ENCODE measurements at regions not wholly inside any gene's neighbourhood (a gene's known extent, or its start where the extent isn't known, plus 50 kb on each side); places are given as distances from the start of the nearest gene placed in this dataset.

DNA sequence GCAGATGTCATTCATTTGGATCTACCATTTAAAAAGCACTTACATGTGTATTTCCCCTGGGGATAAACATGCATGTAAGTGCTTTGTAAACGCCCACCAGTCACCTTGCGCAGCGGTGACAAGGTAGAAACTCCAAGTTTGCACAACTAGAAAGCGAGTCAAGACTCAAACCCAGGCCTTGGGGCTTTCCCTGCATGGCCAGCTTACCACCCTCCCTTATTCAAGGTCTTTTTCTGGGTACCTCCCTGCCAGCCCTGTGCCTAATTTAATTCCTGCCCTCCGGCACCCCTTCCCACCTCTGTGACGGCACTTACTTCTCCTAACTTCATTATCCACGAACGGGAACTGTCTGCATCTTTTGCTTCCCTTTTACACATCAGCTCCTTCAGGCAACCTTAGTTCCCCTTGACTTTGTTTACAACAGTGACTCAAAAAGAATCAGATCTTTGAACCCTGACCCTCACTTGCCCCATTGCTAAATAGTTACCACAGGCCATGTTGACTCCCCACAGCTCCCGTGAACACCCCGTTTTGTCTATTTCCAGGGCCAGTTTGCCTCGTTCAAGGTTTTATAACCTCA lies 138.3 kb upstream of the ETS2 start:
- no peak overlapping the region for H3K9ac ChIP-seq (ENCODE audit: insufficient read length)
- H3K9me3 ChIP-seq (ENCODE audit: low read depth, low read length) = no peaks in the 10 kb centered on the region
- no peak for DNase-seq (ENCODE audit: low read depth, low spot score)
- H3K4me3 ChIP-seq = no peak overlapping the region
- TF ChIP-seq POLR2AphosphoS5 (IDR thresholded peaks at IDR 0.05; ENCODE audit: borderline replicate concordance, low read depth, low read length) = no peak
- TF ChIP-seq FOXP2 (optimal IDR thresholded peaks at IDR 0.05; ENCODE audit: control extremely low read depth, extremely low read length, insufficient read depth) = no peak
- TF ChIP-seq EZH2 (IDR thresholded peaks at IDR 0.05) = no peak
- no peaks in the 10 kb centered on the region for H3K36me3 ChIP-seq (ENCODE audit: insufficient read depth, low read length)
- H3K27ac ChIP-seq = no peak overlapping the region

DNA sequence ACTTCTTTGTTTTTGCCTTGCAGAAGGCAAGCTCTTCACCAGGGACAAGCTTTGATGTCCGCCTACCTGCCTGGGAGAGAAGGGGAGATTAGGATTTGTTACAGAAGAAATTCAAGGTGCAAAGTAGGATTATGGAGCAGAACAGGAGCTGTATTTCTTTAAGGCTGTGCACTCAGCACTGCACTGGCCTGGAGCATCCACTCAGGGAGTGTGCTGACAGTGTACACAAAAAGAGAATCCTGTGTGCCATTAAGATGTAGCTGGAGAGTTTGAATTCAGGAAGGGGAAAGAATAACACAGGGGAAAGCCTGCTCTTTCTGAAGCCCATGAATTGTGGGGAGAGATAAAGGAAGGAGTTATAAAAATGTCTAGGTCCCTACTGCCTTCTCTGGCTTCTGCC lies 137.7 kb upstream of the ETS2 start:
- DNase-seq (ENCODE audit: low read depth, low spot score) = no peak
- Histone ChIP-seq H3K36me3 (ENCODE audit: insufficient read depth, low read length) (no peaks in the 10 kb centered on the region), H3K4me3 (no peak overlapping the region), H3K27ac (no peak overlapping the region), H3K9ac (ENCODE audit: insufficient read length) (no peak overlapping the region), H3K9me3 (ENCODE audit: low read depth, low read length) (no peaks in the 10 kb centered on the region)
- TF ChIP-seq EZH2 (IDR thresholded peaks at IDR 0.05) (no peak), POLR2AphosphoS5 (IDR thresholded peaks at IDR 0.05; ENCODE audit: borderline replicate concordance, low read depth, low read length) (no peak), FOXP2 (optimal IDR thresholded peaks at IDR 0.05; ENCODE audit: control extremely low read depth, extremely low read length, insufficient read depth) (no peak)

DNA sequence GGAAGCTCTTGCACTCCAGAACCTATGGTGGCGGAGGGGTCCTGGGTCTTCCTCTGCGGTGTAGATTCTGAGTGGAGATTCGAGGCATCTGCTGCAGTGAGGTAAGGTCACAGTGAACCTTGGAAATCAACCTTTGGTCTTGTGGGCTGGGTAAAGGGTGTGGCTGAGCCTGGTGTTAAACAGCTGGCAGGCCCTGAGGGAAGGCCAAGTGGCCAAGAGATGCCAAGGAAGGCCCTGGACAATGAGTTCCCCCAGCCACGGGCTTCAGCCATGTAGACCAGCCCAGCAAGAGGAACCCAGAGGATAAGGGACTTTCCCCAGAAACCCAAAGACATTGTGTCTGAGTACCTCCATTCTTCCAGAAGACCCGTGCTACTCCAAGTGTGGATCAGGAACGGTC lies 137.2 kb upstream of the ETS2 start:
- Histone ChIP-seq H3K9me3 (ENCODE audit: low read depth, low read length) (no peaks in the 10 kb centered on the region), H3K36me3 (ENCODE audit: insufficient read depth, low read length) (no peaks in the 10 kb centered on the region), H3K27ac (no peak overlapping the region), H3K4me3 (no peak overlapping the region), H3K9ac (ENCODE audit: insufficient read length) (no peak overlapping the region)
- no peak for TF ChIP-seq FOXP2 (optimal IDR thresholded peaks at IDR 0.05; ENCODE audit: control extremely low read depth, extremely low read length, insufficient read depth)
- TF ChIP-seq EZH2 (IDR thresholded peaks at IDR 0.05) = no peak
- TF ChIP-seq POLR2AphosphoS5 (IDR thresholded peaks at IDR 0.05; ENCODE audit: borderline replicate concordance, low read depth, low read length) = no peak
- DNase-seq (ENCODE audit: low read depth, low spot score) = no peak

DNA sequence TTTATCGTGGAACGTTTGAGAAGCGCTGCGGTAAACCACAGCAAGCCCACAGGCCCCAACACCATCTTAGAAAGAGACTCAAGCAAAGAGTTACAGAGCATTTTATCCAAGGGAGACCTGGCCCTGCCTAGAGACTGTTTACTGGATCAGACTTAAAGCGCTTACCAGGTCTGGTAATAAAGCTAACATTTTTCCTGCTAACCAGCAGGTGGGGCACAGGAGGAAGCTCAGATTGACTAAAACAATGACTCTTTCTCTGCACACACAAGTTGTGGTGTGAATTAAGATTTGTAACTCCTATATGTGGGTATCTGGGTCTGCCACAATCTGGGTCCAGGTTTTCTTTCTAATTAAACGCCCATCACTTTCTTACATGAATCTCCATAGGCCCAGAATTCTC lies 136.5 kb upstream of the ETS2 start:
- TF ChIP-seq POLR2AphosphoS5 (IDR thresholded peaks at IDR 0.05; ENCODE audit: borderline replicate concordance, low read depth, low read length) = no peak
- no peak for TF ChIP-seq FOXP2 (optimal IDR thresholded peaks at IDR 0.05; ENCODE audit: control extremely low read depth, extremely low read length, insufficient read depth)
- no peak for TF ChIP-seq EZH2 (IDR thresholded peaks at IDR 0.05)
- Histone ChIP-seq H3K9ac (ENCODE audit: insufficient read length) (no peak overlapping the region), H3K36me3 (ENCODE audit: insufficient read depth, low read length) (no peaks in the 10 kb centered on the region), H3K27ac (no peak overlapping the region), H3K4me3 (no peak overlapping the region), H3K9me3 (ENCODE audit: low read depth, low read length) (no peaks in the 10 kb centered on the region)
- DNase-seq (ENCODE audit: low read depth, low spot score) = no peak

DNA sequence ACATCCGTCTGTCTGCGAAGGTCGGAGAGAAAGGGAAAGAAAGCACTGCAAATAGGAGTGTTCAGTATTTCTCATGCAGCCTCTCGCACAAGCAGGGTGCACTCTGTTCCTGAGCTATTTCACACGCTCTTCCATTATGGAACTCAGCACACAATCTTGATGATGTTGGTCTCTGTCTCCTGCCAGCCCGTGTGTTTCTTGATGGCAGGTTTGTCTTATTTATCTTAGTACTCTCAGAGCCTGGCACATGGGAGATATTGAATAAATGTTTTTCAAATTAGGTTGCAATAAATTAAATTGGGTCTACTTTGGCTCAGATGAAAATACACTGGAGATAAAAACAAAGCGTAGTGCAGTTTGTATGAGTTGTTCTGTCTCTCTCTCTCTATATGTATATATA lies 134.9 kb upstream of the ETS2 start:
- TF ChIP-seq FOXP2 (optimal IDR thresholded peaks at IDR 0.05; ENCODE audit: control extremely low read depth, extremely low read length, insufficient read depth) = no peak
- TF ChIP-seq POLR2AphosphoS5 (IDR thresholded peaks at IDR 0.05; ENCODE audit: borderline replicate concordance, low read depth, low read length) = no peak
- TF ChIP-seq EZH2 (IDR thresholded peaks at IDR 0.05) = no peak
- Histone ChIP-seq H3K36me3 (ENCODE audit: insufficient read depth, low read length) (no peaks in the 10 kb centered on the region), H3K4me3 (no peak overlapping the region), H3K9me3 (ENCODE audit: low read depth, low read length) (no peaks in the 10 kb centered on the region), H3K27ac (no peak overlapping the region), H3K9ac (ENCODE audit: insufficient read length) (no peak overlapping the region)
- no peak for DNase-seq (ENCODE audit: low read depth, low spot score)

DNA sequence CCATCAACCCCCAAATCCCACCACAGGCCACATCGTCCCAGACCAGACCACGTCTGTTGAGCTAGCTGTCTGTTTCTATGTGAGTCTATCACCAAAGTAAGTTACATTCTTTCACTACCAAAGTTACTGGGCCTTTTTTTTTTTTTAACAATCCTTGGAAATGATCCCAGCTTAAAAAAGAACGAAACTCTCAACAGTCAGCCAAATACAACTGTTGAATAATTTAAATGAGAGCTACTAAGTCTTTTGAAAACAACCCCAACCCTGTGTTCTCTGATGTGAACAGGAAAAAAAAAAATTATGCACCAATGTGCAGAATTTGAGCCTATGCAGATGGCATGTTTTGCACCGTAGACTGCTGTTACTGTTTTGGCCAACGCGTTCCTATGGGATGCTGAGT lies 134.0 kb upstream of the ETS2 start:
- H3K9me3 ChIP-seq (ENCODE audit: low read depth, low read length) = no peaks in the 10 kb centered on the region
- H3K4me3 ChIP-seq = no peak overlapping the region
- H3K9ac ChIP-seq (ENCODE audit: insufficient read length) = no peak overlapping the region
- no peaks in the 10 kb centered on the region for H3K36me3 ChIP-seq (ENCODE audit: insufficient read depth, low read length)
- DNase-seq (ENCODE audit: low read depth, low spot score) = no peak
- peak overlapping the region; percentile 22; the same call in 1 of the 2 replicates for H3K27ac ChIP-seq
- TF ChIP-seq EZH2 (IDR thresholded peaks at IDR 0.05) (no peak), POLR2AphosphoS5 (IDR thresholded peaks at IDR 0.05; ENCODE audit: borderline replicate concordance, low read depth, low read length) (no peak), FOXP2 (optimal IDR thresholded peaks at IDR 0.05; ENCODE audit: control extremely low read depth, extremely low read length, insufficient read depth) (no peak)

DNA sequence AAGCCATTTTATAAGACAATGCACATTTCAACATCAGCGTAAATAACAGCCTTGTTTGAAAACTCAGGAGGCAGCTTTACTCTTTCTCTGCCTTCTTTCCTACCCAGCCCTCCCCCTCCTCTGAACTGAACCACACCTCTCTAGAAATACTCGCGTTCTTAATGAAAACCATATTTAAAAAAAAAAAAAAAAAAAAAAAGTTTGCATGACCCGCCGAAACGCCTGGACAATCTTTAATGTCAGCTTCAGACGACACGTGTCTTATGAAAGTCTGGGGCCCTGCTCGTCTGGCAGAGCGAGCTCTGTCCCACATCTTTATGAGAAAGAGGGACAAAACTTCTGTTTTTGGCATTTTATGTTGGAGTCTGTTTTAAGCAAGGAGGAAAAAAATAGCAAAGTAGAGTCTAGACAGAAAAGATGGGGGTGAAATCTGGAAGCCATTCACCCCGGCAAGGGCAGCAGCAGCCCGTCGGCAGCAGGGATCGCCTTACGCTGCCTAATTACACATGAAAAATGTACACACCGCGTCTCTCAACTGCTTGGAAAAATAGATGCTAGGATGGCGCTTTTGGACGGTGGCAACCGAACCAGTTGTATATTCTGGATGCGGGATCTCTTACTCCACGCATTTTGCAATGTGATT lies 130.4 kb upstream of the ETS2 start:
- Histone ChIP-seq H3K36me3 (ENCODE audit: insufficient read depth, low read length) (no peaks in the 10 kb centered on the region), H3K9me3 (ENCODE audit: low read depth, low read length) (no peaks in the 10 kb centered on the region), H3K4me3 (no peak overlapping the region), H3K9ac (ENCODE audit: insufficient read length) (no peak overlapping the region), H3K27ac (no peak overlapping the region)
- no peak for DNase-seq (ENCODE audit: low read depth, low spot score)
- TF ChIP-seq FOXP2 (optimal IDR thresholded peaks at IDR 0.05; ENCODE audit: control extremely low read depth, extremely low read length, insufficient read depth) (no peak), POLR2AphosphoS5 (IDR thresholded peaks at IDR 0.05; ENCODE audit: borderline replicate concordance, low read depth, low read length) (no peak), EZH2 (IDR thresholded peaks at IDR 0.05) (no peak)

DNA sequence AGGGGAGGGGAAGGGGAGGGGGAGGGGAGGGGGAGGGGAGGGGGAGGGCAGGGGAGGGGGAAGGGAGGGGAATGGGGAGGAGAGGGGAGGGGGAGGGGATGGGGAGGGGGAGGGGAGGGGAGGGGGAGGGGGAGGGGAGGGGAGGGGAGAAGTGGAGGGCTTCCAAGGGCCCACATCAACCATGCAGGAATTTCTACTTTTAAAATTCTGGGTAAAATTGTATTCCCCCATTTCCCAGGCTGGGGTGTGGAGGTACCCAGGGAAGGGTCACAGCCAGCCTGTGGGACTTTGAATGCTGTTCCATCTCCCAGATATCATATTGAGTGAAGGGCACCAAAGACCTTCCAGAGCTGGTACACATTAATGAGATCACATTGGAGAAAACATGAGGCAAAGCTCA lies 126.9 kb upstream of the ETS2 start:
- DNase-seq (ENCODE audit: low read depth, low spot score) = no peak
- Histone ChIP-seq H3K36me3 (ENCODE audit: insufficient read depth, low read length) (no peaks in the 10 kb centered on the region), H3K9ac (ENCODE audit: insufficient read length) (no peak overlapping the region), H3K27ac (no peak overlapping the region), H3K4me3 (no peak overlapping the region), H3K9me3 (ENCODE audit: low read depth, low read length) (no peaks in the 10 kb centered on the region)
- TF ChIP-seq FOXP2 (optimal IDR thresholded peaks at IDR 0.05; ENCODE audit: control extremely low read depth, extremely low read length, insufficient read depth) (no peak), POLR2AphosphoS5 (IDR thresholded peaks at IDR 0.05; ENCODE audit: borderline replicate concordance, low read depth, low read length) (no peak)

DNA sequence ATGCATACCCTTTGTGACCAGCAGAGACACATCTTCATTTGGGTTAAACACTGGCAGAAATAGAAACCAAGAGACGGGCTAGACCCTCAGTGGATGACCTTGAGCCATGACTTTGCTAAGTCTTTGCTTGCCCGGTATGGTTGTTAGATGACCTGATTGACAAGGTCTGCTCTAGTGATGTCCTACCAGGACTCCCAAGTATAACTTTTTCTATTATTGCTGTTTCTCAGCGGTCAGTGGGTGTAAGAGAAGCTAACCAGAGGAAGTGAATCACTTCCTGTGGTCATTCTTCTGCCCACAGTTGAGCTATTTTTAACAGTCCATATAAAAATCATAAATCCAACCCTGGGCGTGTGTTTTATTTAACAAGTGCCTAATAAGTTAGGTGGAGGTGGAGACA lies 126.2 kb upstream of the ETS2 start:
- Histone ChIP-seq H3K36me3 (ENCODE audit: insufficient read depth, low read length) (no peaks in the 10 kb centered on the region), H3K4me3 (no peak overlapping the region), H3K9ac (ENCODE audit: insufficient read length) (no peak overlapping the region), H3K9me3 (ENCODE audit: low read depth, low read length) (no peaks in the 10 kb centered on the region), H3K27ac (no peak overlapping the region)
- TF ChIP-seq EZH2 (IDR thresholded peaks at IDR 0.05) (no peak), FOXP2 (optimal IDR thresholded peaks at IDR 0.05; ENCODE audit: control extremely low read depth, extremely low read length, insufficient read depth) (no peak), POLR2AphosphoS5 (IDR thresholded peaks at IDR 0.05; ENCODE audit: borderline replicate concordance, low read depth, low read length) (no peak)
- no peak for DNase-seq (ENCODE audit: low read depth, low spot score)
